ENCODE measurements at regions not wholly inside any gene's neighbourhood (a gene's known extent, or its start where the extent isn't known, plus 50 kb on each side); places are given as distances from the start of the nearest gene placed in this dataset.

GRCh38 chr18:8943900-8944870 is 158.3 kb upstream of the NDUFV2 start:
- peaks cover 23% of the 10 kb centered on the region for H3K27me3 Mint-ChIP-seq
- DNase-seq, result no peak
- no peak overlapping the region for H3K27ac Mint-ChIP-seq
- H3K9me3 ChIP-seq (ENCODE audit: control insufficient read depth, low read length, poor library complexity, severe bottlenecking), result no peaks in the 10 kb centered on the region
- no peak overlapping the region for H3K4me3 Mint-ChIP-seq
- ATAC-seq, result no peak
- H3K4me1 Mint-ChIP-seq, result no peaks in the 10 kb centered on the region
- H3K36me3 Mint-ChIP-seq (ENCODE audit: low read depth), result no peaks in the 10 kb centered on the region

DNA sequence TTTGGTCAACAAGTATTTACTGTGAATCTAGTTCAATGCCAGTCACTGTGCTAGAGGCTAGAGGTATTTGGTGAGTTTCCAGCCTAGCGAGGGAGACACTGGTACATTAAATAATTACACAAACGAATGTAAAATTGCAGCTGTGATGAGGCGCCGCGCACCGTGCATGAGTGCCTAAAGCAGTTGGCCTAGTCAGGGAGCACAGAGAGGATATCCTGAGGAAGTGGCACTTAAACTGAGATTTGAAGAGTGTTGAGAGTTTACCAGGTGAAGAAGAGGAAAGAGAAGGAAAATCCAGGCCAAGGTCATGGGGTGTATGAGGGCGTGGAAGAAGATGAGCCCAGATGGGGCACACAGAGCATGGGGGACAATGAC is 157.6 kb upstream of the NDUFV2 start:
- H3K9me3 ChIP-seq (ENCODE audit: control insufficient read depth, low read length, poor library complexity, severe bottlenecking), result no peaks in the 10 kb centered on the region
- ATAC-seq (no peak), DNase-seq (no peak)
- Mint-ChIP-seq H3K27ac (no peak overlapping the region), H3K27me3 (peaks cover 20% of the 10 kb centered on the region), H3K36me3 (ENCODE audit: low read depth) (no peaks in the 10 kb centered on the region), H3K4me3 (no peak overlapping the region), H3K4me1 (no peaks in the 10 kb centered on the region)

- Mint-ChIP-seq H3K4me3 (no peak overlapping the region), H3K4me1 (no peaks in the 10 kb centered on the region), H3K27me3 (peaks cover 20% of the 10 kb centered on the region), H3K36me3 (ENCODE audit: low read depth) (no peaks in the 10 kb centered on the region), H3K27ac (no peak overlapping the region)
- ATAC-seq (no peak), DNase-seq (no peak)
- H3K9me3 ChIP-seq (ENCODE audit: control insufficient read depth, low read length, poor library complexity, severe bottlenecking), result no peaks in the 10 kb centered on the region
Measured at GRCh38 chr18:8945514-8945913, 157.0 kb upstream of the NDUFV2 start.

- DNase-seq (no peak), ATAC-seq (no peak)
- no peak overlapping the region for H3K27ac Mint-ChIP-seq
- H3K36me3 Mint-ChIP-seq (ENCODE audit: low read depth), result no peaks in the 10 kb centered on the region
- no peaks in the 10 kb centered on the region for H3K9me3 ChIP-seq (ENCODE audit: control insufficient read depth, low read length, poor library complexity, severe bottlenecking)
- H3K4me3 Mint-ChIP-seq, result no peak overlapping the region
- H3K4me1 Mint-ChIP-seq, result no peaks in the 10 kb centered on the region
- peaks cover 15% of the 10 kb centered on the region for H3K27me3 Mint-ChIP-seq
Measured at GRCh38 chr18:8946066-8946838, 156.2 kb upstream of the NDUFV2 start.

DNA sequence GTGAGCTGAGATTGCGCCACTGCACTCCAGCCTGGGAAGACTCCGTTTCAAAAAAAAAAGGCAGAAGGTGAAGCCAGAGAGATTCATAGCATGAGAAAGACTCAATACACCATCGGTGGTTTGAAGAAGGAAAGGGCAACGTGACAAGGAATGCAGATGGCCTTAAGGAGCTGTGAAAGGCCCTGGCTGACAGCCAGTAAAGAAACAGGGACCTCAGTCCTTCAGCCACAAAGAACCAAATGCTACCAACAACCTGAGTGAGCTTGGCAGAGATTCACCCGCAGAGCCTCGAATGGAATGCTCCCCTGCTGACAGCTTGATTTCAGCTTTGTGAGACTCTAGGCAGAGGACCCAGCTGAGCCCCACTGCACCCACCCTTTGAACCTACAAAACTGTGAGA is 154.9 kb upstream of the NDUFV2 start:
- DNase-seq, result no peak
- no peaks in the 10 kb centered on the region for H3K9me3 ChIP-seq (ENCODE audit: control insufficient read depth, low read length, poor library complexity, severe bottlenecking)
- H3K36me3 Mint-ChIP-seq (ENCODE audit: low read depth), result no peaks in the 10 kb centered on the region
- peaks cover 5% of the 10 kb centered on the region for H3K4me1 Mint-ChIP-seq
- H3K27me3 Mint-ChIP-seq, result peaks cover 15% of the 10 kb centered on the region
- H3K4me3 Mint-ChIP-seq, result no peak overlapping the region
- no peak for ATAC-seq
- no peak overlapping the region for H3K27ac Mint-ChIP-seq

GRCh38 chr18:8948011-8948410 is 154.5 kb upstream of the NDUFV2 start:
- peaks cover 14% of the 10 kb centered on the region for H3K27me3 Mint-ChIP-seq
- H3K27ac Mint-ChIP-seq, result no peak overlapping the region
- no peak for ATAC-seq
- no peaks in the 10 kb centered on the region for H3K9me3 ChIP-seq (ENCODE audit: control insufficient read depth, low read length, poor library complexity, severe bottlenecking)
- H3K4me3 Mint-ChIP-seq, result no peak overlapping the region
- H3K36me3 Mint-ChIP-seq (ENCODE audit: low read depth), result no peaks in the 10 kb centered on the region
- no peak for DNase-seq
- peaks cover 5% of the 10 kb centered on the region for H3K4me1 Mint-ChIP-seq

DNA sequence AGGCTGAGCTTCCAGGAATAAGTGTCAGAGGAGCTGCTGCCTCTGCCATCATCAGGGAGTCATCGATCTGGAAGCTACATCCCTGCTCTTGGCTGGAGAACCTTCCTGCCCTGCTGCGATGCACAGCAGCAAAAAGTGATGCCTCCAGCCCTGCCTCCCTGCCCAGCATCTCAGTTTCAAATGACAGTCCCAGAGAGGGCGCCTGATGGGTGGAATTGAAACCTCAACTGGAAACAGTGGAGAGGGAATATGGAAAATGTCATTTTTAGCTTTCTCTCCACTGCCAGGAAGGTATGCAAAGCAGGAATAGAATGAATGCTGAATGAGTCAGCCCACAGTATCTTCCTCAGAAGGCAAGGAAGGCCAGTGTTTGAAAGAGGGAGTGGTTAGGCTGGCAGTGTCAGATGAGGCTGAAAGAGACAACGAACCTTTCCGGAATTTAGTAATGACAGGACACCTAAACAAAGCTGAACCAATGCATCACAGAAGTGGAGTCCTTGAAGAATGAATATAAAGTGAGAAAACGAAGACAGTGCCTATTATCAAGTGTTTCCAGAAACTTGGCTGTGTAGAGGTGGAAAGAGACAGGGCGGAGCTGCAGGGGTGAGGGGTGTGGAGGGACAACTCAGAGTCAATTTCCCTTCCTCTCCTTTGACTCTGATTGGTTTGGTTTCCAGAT is 153.9 kb upstream of the NDUFV2 start:
- no peaks in the 10 kb centered on the region for H3K9me3 ChIP-seq (ENCODE audit: control insufficient read depth, low read length, poor library complexity, severe bottlenecking)
- H3K36me3 Mint-ChIP-seq (ENCODE audit: low read depth), result no peaks in the 10 kb centered on the region
- no peak overlapping the region for H3K27ac Mint-ChIP-seq
- no peak for ATAC-seq
- peaks cover 5% of the 10 kb centered on the region for H3K4me1 Mint-ChIP-seq
- no peak for DNase-seq
- peaks cover 11% of the 10 kb centered on the region for H3K27me3 Mint-ChIP-seq
- H3K4me3 Mint-ChIP-seq, result no peak overlapping the region

GRCh38 chr18:8949206-8949605 is 153.3 kb upstream of the NDUFV2 start:
- ATAC-seq (no peak), DNase-seq (no peak)
- peaks cover 11% of the 10 kb centered on the region for H3K27me3 Mint-ChIP-seq
- H3K36me3 Mint-ChIP-seq (ENCODE audit: low read depth), result no peaks in the 10 kb centered on the region
- H3K27ac Mint-ChIP-seq, result no peak overlapping the region
- H3K4me3 Mint-ChIP-seq, result no peak overlapping the region
- H3K9me3 ChIP-seq (ENCODE audit: control insufficient read depth, low read length, poor library complexity, severe bottlenecking), result no peaks in the 10 kb centered on the region
- H3K4me1 Mint-ChIP-seq, result peaks cover 5% of the 10 kb centered on the region

DNA sequence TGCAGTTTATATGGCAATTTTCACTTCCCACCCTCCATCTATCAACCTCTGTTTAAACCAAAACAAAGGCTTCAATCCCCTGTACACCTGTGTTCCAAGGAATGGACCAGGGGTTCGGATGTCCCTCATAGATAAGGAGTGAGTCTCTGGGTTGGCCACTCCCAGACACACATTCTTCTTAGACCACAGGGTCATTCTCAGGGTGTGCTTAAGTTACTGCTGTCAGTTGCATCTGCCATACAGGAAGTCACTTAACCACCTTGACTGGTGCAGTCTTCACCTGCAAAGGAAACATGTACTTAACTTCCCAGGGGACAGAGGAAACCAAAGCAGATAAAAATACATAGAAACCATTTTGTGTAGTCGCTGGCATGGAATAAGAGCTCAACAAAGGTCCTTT is 151.0 kb upstream of the NDUFV2 start:
- ATAC-seq (peak; percentile 57), DNase-seq (no peak)
- H3K4me1 Mint-ChIP-seq, result peaks cover 5% of the 10 kb centered on the region
- no peaks in the 10 kb centered on the region for H3K9me3 ChIP-seq (ENCODE audit: control insufficient read depth, low read length, poor library complexity, severe bottlenecking)
- H3K27me3 Mint-ChIP-seq, result peaks cover 14% of the 10 kb centered on the region
- no peak overlapping the region for H3K4me3 Mint-ChIP-seq
- no peaks in the 10 kb centered on the region for H3K36me3 Mint-ChIP-seq (ENCODE audit: low read depth)
- no peak overlapping the region for H3K27ac Mint-ChIP-seq

GRCh38 chr18:8952174-8952573 is 150.3 kb upstream of the NDUFV2 start:
- H3K36me3 Mint-ChIP-seq (ENCODE audit: low read depth), result no peaks in the 10 kb centered on the region
- DNase-seq (no peak), ATAC-seq (no peak)
- no peak overlapping the region for H3K4me3 Mint-ChIP-seq
- peaks cover 5% of the 10 kb centered on the region for H3K4me1 Mint-ChIP-seq
- H3K9me3 ChIP-seq (ENCODE audit: control insufficient read depth, low read length, poor library complexity, severe bottlenecking), result no peaks in the 10 kb centered on the region
- H3K27me3 Mint-ChIP-seq, result peaks cover 20% of the 10 kb centered on the region
- H3K27ac Mint-ChIP-seq, result no peak overlapping the region

- H3K36me3 Mint-ChIP-seq (ENCODE audit: low read depth), result no peaks in the 10 kb centered on the region
- no peak overlapping the region for H3K27ac Mint-ChIP-seq
- no peak overlapping the region for H3K4me3 Mint-ChIP-seq
- ATAC-seq (no peak), DNase-seq (no peak)
- H3K27me3 Mint-ChIP-seq, result peaks cover 29% of the 10 kb centered on the region
- no peaks in the 10 kb centered on the region for H3K9me3 ChIP-seq (ENCODE audit: control insufficient read depth, low read length, poor library complexity, severe bottlenecking)
- peaks cover 5% of the 10 kb centered on the region for H3K4me1 Mint-ChIP-seq
Measured at GRCh38 chr18:8952769-8953760, 149.4 kb upstream of the NDUFV2 start.

GRCh38 chr18:8957731-8958130 is 144.8 kb upstream of the NDUFV2 start:
- H3K36me3 Mint-ChIP-seq (ENCODE audit: low read depth), result no peaks in the 10 kb centered on the region
- no peaks in the 10 kb centered on the region for H3K9me3 ChIP-seq (ENCODE audit: control insufficient read depth, low read length, poor library complexity, severe bottlenecking)
- ATAC-seq (no peak), DNase-seq (no peak)
- peaks cover 41% of the 10 kb centered on the region for H3K27me3 Mint-ChIP-seq
- no peak overlapping the region for H3K27ac Mint-ChIP-seq
- no peak overlapping the region for H3K4me3 Mint-ChIP-seq
- H3K4me1 Mint-ChIP-seq, result no peaks in the 10 kb centered on the region

All from T-helper 17 cell (primary cell).